ENCODE measurements at regions not wholly inside any gene's neighbourhood (a gene's known extent, or its start where the extent isn't known, plus 50 kb on each side); places are given as distances from the start of the nearest gene placed in this dataset.

- TF ChIP-seq POLR2A (IDR thresholded peaks at IDR 0.05; ENCODE audit: low read depth, low read length) (no peak), TAF1 (IDR thresholded peaks at IDR 0.05; ENCODE audit: low read depth, low read length) (no peak), POLR2AphosphoS5 (IDR thresholded peaks at IDR 0.05; ENCODE audit: low read depth, low read length) (no peak), PAX5 (IDR thresholded peaks at IDR 0.05; ENCODE audit: insufficient read depth, low read length, severe bottlenecking) (no peak)
These were observed 87.7 kb upstream of the AP1S2 start for GRCh38 chrX:15942307-15942706.
